ENCODE measurements at regions not wholly inside any gene's neighbourhood (a gene's known extent, or its start where the extent isn't known, plus 50 kb on each side); places are given as distances from the start of the nearest gene placed in this dataset.

- TF ChIP-seq, protein P1, sequence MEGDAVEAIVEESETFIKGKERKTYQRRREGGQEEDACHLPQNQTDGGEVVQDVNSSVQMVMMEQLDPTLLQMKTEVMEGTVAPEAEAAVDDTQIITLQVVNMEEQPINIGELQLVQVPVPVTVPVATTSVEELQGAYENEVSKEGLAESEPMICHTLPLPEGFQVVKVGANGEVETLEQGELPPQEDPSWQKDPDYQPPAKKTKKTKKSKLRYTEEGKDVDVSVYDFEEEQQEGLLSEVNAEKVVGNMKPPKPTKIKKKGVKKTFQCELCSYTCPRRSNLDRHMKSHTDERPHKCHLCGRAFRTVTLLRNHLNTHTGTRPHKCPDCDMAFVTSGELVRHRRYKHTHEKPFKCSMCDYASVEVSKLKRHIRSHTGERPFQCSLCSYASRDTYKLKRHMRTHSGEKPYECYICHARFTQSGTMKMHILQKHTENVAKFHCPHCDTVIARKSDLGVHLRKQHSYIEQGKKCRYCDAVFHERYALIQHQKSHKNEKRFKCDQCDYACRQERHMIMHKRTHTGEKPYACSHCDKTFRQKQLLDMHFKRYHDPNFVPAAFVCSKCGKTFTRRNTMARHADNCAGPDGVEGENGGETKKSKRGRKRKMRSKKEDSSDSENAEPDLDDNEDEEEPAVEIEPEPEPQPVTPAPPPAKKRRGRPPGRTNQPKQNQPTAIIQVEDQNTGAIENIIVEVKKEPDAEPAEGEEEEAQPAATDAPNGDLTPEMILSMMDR (IDR thresholded peaks at IDR 0.05): no peak
- TF ChIP-seq EZH2 (IDR thresholded peaks at IDR 0.05): no peak
- TF ChIP-seq EZH2phosphoT487 (IDR thresholded peaks at IDR 0.05): no peak
Observed at GRCh38 chr17:74040729-74041128, 162.7 kb upstream of the RPL38 start.

Measured in neural progenitor cell (in vitro differentiated cells).